Mammary epithelial cell (primary cell): ENCODE measurements at regions not wholly inside any gene's neighbourhood (a gene's known extent, or its start where the extent isn't known, plus 50 kb on each side); places are given as distances from the start of the nearest gene placed in this dataset.

ENCODE experiments used
- EZH2 ChIP-seq: IDR thresholded peaks from 2 replicates; pipeline ENCODE4 v1.6.1; 2012; ENCODE audit warnings: low read length, inconsistent platforms, borderline replicate concordance
- TF ChIP-seq, protein P1 (sequence below), 2 donors: IDR thresholded peaks in 1 of 2; conservative IDR thresholded peaks in 1 of 2; 2 replicates each; pipeline ENCODE4 v1.5.1; 2011 to 2012; ENCODE audit warnings: inconsistent platforms in 2 of 2, low read length in 2 of 2, mild to moderate bottlenecking in 2 of 2, control low read depth in 1 of 2, low read depth in 1 of 2; ENCODE audit not compliant: insufficient read depth in 1 of 2; ENCODE audit errors: extremely low read depth in 1 of 2

DNA sequence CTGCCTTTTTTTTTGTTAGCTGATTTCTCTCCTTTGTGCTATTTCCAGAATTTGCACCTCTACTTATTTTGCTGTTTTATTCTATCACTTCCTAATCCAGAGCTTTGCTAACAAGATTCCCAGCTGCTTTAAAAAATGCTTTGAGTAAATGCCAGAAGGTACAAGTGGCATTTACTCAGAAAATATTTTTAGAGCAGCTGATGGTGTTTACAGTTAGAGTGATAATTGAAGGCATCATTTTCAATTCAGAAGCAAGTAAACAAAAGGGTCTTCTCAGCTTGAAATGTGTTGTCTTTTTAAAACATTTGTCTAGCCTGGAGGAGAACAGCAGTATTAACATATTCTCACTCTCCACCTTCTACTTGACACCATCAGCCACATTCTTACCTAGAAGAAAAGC, 99.9 kb downstream of the OTOR start:
- TF ChIP-seq, protein P1, sequence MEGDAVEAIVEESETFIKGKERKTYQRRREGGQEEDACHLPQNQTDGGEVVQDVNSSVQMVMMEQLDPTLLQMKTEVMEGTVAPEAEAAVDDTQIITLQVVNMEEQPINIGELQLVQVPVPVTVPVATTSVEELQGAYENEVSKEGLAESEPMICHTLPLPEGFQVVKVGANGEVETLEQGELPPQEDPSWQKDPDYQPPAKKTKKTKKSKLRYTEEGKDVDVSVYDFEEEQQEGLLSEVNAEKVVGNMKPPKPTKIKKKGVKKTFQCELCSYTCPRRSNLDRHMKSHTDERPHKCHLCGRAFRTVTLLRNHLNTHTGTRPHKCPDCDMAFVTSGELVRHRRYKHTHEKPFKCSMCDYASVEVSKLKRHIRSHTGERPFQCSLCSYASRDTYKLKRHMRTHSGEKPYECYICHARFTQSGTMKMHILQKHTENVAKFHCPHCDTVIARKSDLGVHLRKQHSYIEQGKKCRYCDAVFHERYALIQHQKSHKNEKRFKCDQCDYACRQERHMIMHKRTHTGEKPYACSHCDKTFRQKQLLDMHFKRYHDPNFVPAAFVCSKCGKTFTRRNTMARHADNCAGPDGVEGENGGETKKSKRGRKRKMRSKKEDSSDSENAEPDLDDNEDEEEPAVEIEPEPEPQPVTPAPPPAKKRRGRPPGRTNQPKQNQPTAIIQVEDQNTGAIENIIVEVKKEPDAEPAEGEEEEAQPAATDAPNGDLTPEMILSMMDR (conservative IDR thresholded peaks at IDR 0.05 in 1 of 2, IDR thresholded peaks at IDR 0.05 in 1 of 2; ENCODE audit: extremely low read depth in 1 of 2, insufficient read depth in 1 of 2, low read depth in 1 of 2, low read length in 2 of 2) = no peak
- TF ChIP-seq EZH2 = no peak
